Esophagus (tissue), 2 donors: ENCODE measurements at regions not wholly inside any gene's neighbourhood (a gene's known extent, or its start where the extent isn't known, plus 50 kb on each side); places are given as distances from the start of the nearest gene placed in this dataset.
"Not testable (repeated sequence)": the region's sequence is repeated elsewhere in the genome, so short reads cannot be mapped to it uniquely, and the experiment has no call there.

Experiments used
- H3K27ac ChIP-seq, 2 donors: one replicate each; pipeline ENCODE4 v1.5.1; 2013; ENCODE audit warnings: low read depth in 2 of 2, mild to moderate bottlenecking in 2 of 2, inconsistent platforms in 1 of 2, low read length in 1 of 2, moderate library complexity in 1 of 2
- H3K27me3 ChIP-seq, 2 donors: one replicate each; pipeline ENCODE4 v1.6.1; 2013; ENCODE audit warnings: low read length in 2 of 2, control low read depth in 1 of 2, mild to moderate bottlenecking in 1 of 2; ENCODE audit not compliant: insufficient read depth in 2 of 2, control insufficient read depth in 1 of 2
- H3K36me3 ChIP-seq, 2 donors: one replicate each; pipeline ENCODE4 v1.6.1; 2013; ENCODE audit warnings: low read length in 1 of 2; ENCODE audit not compliant: control insufficient read depth in 2 of 2, insufficient read depth in 2 of 2
- H3K4me1 ChIP-seq, 2 donors: one replicate each; pipeline ENCODE4 v1.6.1; 2013; ENCODE audit warnings: low read length in 1 of 2; ENCODE audit not compliant: control insufficient read depth in 2 of 2, insufficient read depth in 2 of 2
- H3K4me3 ChIP-seq, 2 donors: one replicate each; pipeline ENCODE4 v1.5.1; 2013; ENCODE audit warnings: low read length in 2 of 2, mild to moderate bottlenecking in 2 of 2, low read depth in 1 of 2, moderate library complexity in 1 of 2
- H3K9me3 ChIP-seq, 2 donors: one replicate each; pipeline ENCODE4 v1.6.1; 2013; ENCODE audit warnings: mild to moderate bottlenecking in 2 of 2, low read depth in 1 of 2, low read length in 1 of 2, moderate library complexity in 1 of 2; ENCODE audit not compliant: control insufficient read depth in 2 of 2, insufficient read depth in 1 of 2
- WGBS, 2 donors: extraction: QIAGEN DNeasy Blood & Tissue Kit; methylation state at CpG; one replicate each; pipeline ENCODE4 v1.1.7; 2013; 5-methylcytosine and 5-hydroxymethylcytosine counted together
- donor health status: healthy with polysubstance abuse.
- donor health status: Bipolar disorder and iron deficiency.

GRCh38 chr7:81299711-81300110 lies 380.9 kb upstream of the SEMA3C start:
- Histone ChIP-seq H3K9me3 (no peaks in the 10 kb centered on the region), H3K36me3 (no peaks in the 10 kb centered on the region), H3K27me3 (no peaks in the 10 kb centered on the region), H3K4me1 (no peaks in the 10 kb centered on the region), H3K27ac (no peak overlapping the region), H3K4me3 (no peak overlapping the region)
- WGBS, 2 donors: 58 to 59% methylated on average over 3 of the region's 3 CpGs

GRCh38 chr7:81298951-81299666 lies 380.3 kb upstream of the SEMA3C start:
- Histone ChIP-seq H3K36me3 (no peaks in the 10 kb centered on the region), H3K4me1 (no peaks in the 10 kb centered on the region), H3K27me3 (no peaks in the 10 kb centered on the region), H3K9me3 (no peaks in the 10 kb centered on the region), H3K27ac (no peak overlapping the region), H3K4me3 (no peak overlapping the region)
- 18 to 19% methylated on average over 5 of the region's 5 CpGs for WGBS, 2 donors

DNA sequence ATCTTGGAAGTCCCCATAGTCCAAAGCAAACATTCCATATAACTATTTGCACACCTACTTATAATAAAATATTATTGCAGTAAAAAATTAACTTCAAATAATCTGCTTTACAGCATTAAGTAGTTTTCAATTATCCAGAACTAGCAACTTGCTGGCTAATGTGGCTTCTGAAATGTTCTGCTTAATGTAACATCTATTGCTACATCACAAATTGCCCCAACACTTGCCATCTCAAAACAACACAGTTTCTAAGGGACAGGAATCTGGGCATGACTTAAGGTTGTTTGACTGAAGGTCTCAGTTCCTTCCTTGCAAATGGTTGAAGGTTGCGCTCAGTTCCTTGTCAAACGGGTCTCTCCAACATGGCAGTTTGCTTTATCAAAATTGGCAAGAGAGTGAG lies 378.5 kb upstream of the SEMA3C start:
- Histone ChIP-seq H3K9me3 (no peaks in the 10 kb centered on the region), H3K27ac (no peak overlapping the region), H3K4me1 (no peaks in the 10 kb centered on the region), H3K4me3 (no peak overlapping the region), H3K36me3 (no peaks in the 10 kb centered on the region), H3K27me3 (no peaks in the 10 kb centered on the region)
- WGBS, 2 donors: 60 to 66% methylated on average over 2 of the region's 2 CpGs

DNA sequence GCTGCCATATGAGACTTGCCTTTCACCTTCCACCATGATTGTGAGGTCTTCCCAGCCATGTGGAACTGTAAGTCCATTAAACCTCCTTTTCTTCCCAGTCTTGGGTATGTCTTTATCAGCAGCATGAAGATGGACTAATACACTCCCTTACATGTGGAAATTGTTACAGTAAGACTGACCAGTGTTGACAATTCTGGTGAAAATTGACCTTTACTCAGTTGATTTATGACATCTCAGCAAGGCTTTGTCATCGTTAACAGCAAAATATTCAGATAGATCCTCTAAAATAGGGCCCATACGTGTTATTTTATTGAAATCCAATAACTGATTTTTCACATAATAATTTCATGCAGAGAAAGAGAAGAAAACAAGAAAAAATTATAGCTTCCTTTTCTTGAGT lies 377.9 kb upstream of the SEMA3C start:
- WGBS, 2 donors: 83 to 91% methylated on average over 2 of the region's 2 CpGs
- Histone ChIP-seq H3K27ac (no peak overlapping the region), H3K4me1 (no peaks in the 10 kb centered on the region), H3K36me3 (no peaks in the 10 kb centered on the region), H3K4me3 (no peak overlapping the region), H3K9me3 (no peaks in the 10 kb centered on the region), H3K27me3 (no peaks in the 10 kb centered on the region)

DNA sequence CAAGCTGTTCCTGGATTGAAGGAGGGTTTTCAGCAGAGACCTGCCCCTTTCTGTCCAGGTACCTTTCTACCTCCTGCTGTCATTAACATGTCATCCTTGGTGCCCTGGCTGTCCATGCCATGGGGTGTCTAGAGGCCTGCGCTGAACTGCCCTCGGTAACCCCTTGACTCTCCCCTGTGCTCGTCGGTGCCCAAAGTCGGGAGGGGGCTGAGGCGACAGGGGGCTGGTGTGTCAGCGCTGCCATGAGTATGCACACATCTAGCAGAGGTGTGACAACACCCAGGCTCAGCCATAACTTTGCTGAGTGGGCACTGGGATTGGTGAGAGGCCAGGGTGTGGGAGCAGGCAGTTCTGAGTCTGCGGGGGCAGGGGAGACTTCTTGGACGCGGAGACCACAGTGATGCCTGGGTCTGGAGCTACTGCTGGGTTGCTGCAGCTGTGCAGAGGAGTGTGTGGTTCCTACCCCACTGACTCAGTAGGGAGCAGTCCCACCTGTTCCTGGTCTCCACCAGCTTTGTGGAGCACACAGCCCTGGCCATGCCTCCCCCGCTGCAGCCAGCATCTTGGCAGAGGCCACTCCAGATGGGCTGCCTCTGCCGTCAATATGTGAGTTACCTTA lies 376.2 kb upstream of the SEMA3C start:
- H3K27ac ChIP-seq: no peak overlapping the region
- H3K4me3 ChIP-seq: no peak overlapping the region
- H3K4me1 ChIP-seq: no peaks in the 10 kb centered on the region
- no peaks in the 10 kb centered on the region for H3K36me3 ChIP-seq
- H3K9me3 ChIP-seq: no peaks in the 10 kb centered on the region
- H3K27me3 ChIP-seq: no peaks in the 10 kb centered on the region
- WGBS, 2 donors: 93 to 96% methylated on average over 12 of the region's 12 CpGs

GRCh38 chr7:81293806-81294205 lies 375.0 kb upstream of the SEMA3C start:
- WGBS, 2 donors: 75 to 94% methylated on average over 1 of the region's 1 CpG
- H3K36me3 ChIP-seq: no peaks in the 10 kb centered on the region
- no peaks in the 10 kb centered on the region for H3K9me3 ChIP-seq
- H3K27ac ChIP-seq: no peak overlapping the region
- H3K27me3 ChIP-seq: no peaks in the 10 kb centered on the region
- H3K4me1 ChIP-seq: no peaks in the 10 kb centered on the region
- H3K4me3 ChIP-seq: no peak overlapping the region

DNA sequence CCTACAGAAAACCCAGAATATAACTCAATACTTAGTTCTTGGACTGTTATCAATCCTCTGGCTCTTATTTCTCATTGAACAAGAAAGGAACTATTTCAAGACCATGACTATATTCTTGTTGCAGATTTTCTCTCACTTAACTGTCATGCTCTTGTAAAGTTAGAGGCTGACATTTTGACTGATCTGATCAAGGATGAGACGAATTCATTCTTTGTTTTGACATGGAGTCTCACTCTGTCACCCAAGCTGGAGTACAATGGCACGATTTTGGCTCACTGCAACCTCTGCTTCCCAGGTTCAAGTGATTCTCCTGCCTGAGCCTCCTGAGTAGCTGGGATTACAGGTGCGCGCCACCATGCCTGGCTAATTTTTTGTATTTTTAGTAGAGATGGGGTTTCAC lies 367.9 kb upstream of the SEMA3C start:
- 91 to 92% methylated on average over 4 of the region's 4 CpGs for WGBS, 2 donors

DNA sequence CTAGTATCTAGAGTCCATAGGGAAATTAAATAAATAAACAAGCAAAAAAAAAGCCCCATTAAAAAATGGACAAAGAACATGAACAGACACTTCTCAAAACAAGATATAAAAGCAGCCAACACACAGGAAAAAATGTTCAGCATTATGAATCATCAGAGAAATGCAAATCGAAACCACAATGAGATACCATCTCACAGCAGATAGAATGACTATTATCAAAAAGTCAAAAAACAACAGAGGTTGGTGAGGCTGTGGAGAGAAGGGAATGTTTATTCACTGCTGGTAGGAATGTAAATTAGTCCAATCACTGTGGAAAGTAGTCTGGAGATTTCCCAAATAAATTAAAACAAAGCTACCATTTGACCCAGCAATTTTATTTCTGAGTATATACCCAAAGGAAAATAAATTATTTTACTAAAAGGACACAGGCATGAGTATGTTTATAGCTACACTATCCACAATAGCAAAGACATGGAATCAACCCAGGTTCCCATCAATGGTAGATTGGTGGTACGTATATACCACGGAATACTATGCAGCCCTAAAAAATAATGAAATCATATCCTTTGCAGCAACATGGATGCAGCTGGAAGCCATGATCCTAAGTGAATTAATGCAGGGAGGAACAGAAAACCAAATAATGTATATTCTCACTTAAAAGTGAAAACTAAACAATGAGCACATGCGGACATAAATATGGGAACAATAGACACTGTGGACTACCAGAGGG lies 366.5 kb upstream of the SEMA3C start:
- Histone ChIP-seq H3K27ac (no peak overlapping the region), H3K27me3 (no peaks in the 10 kb centered on the region), H3K9me3 (no peaks in the 10 kb centered on the region), H3K4me3 (no peak overlapping the region), H3K4me1 (no peaks in the 10 kb centered on the region), H3K36me3 (no peaks in the 10 kb centered on the region)
- 90 to 91% methylated on average over 4 of the region's 4 CpGs for WGBS, 2 donors

More for the DNA sequence above, 367.9 kb upstream of the SEMA3C start:
- not testable (repeated sequence) for H3K36me3 ChIP-seq, H3K27ac ChIP-seq, H3K4me3 ChIP-seq, H3K4me1 ChIP-seq, H3K9me3 ChIP-seq, H3K27me3 ChIP-seq

DNA sequence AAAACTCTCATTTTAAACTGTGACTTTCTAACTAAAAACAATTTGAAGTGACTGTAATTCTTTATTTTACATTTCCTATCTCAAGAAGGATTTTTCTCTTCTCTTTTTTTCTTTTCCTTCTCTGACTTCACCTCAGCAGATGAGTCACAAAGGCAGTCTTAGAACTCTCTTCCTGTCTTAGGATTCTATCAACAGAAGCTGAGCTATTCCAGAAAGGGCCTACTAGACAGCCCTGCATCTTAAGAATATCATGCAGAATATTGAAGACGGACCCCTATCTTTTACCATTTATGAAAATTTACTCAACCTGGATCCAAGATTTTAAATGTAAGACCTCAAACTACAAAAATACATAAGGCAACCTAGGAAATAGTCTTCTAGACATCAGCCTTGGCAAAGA lies 365.7 kb upstream of the SEMA3C start:
- no peak overlapping the region for H3K4me3 ChIP-seq
- no peaks in the 10 kb centered on the region for H3K27me3 ChIP-seq
- 91 to 92% methylated on average over 1 of the region's 1 CpG for WGBS, 2 donors
- no peaks in the 10 kb centered on the region for H3K4me1 ChIP-seq
- H3K27ac ChIP-seq: no peak overlapping the region
- no peaks in the 10 kb centered on the region for H3K9me3 ChIP-seq
- H3K36me3 ChIP-seq: no peaks in the 10 kb centered on the region
